Stimulated activated CD4-positive, alpha-beta T cell treated with anti-CD3 and anti-CD28 coated beads, Interleukin-2, amount 100 ng/mL, for 24 hours (primary cell): ENCODE measurements at regions not wholly inside any gene's neighbourhood (a gene's known extent, or its start where the extent isn't known, plus 50 kb on each side); places are given as distances from the start of the nearest gene placed in this dataset.
A peak's percentile ranks its signal among the peaks of the same experiment; 100 is the strongest.
"Not testable (repeated sequence)": the region's sequence is repeated elsewhere in the genome, so short reads cannot be mapped to it uniquely, and the experiment has no call there.

Experiments
- DNase-seq, 2 donors: peaks; one replicate each; pipeline ENCODE4 v3.0.0-alpha.2; 2020

GRCh38 chr2:138403431-138403927 is 98.1 kb upstream of the SPOPL start:
- no peak for DNase-seq

GRCh38 chr2:138414014-138414413 is 87.6 kb upstream of the SPOPL start:
- no peak for DNase-seq

- no peak for DNase-seq
Measured at GRCh38 chr2:138415985-138416384, 85.6 kb upstream of the SPOPL start.

GRCh38 chr2:138418453-138418852 is 83.1 kb upstream of the SPOPL start:
- no peak for DNase-seq

GRCh38 chr2:138421315-138421970 is 80.1 kb upstream of the SPOPL start:
- DNase-seq, result no peak

GRCh38 chr2:138421971-138422335 is 79.6 kb upstream of the SPOPL start:
- DNase-seq, result no peak

- no peak for DNase-seq
Measured at GRCh38 chr2:138423198-138423597, 78.4 kb upstream of the SPOPL start.

GRCh38 chr2:138423745-138424144 is 77.8 kb upstream of the SPOPL start:
- no peak for DNase-seq

GRCh38 chr2:138424436-138425140 is 77.0 kb upstream of the SPOPL start:
- DNase-seq, result no peak

- DNase-seq, result not testable (repeated sequence)
Measured at GRCh38 chr2:138426116-138426515, 75.5 kb upstream of the SPOPL start.

GRCh38 chr2:138428710-138429440 is 72.7 kb upstream of the SPOPL start:
- DNase-seq, result no peak

- no peak for DNase-seq
Measured at GRCh38 chr2:138430181-138430580, 71.4 kb upstream of the SPOPL start.

GRCh38 chr2:138432971-138433370 is 68.6 kb upstream of the SPOPL start:
- peak in 1 of 2 donors; percentile 1 for DNase-seq

GRCh38 chr2:138433995-138434951 is 67.3 kb upstream of the SPOPL start:
- DNase-seq, result no peak

GRCh38 chr2:138435701-138436100 is 65.9 kb upstream of the SPOPL start:
- no peak for DNase-seq

- DNase-seq, result no peak
Measured at GRCh38 chr2:138439733-138440132, 61.8 kb upstream of the SPOPL start.

GRCh38 chr2:138440759-138441158 is 60.8 kb upstream of the SPOPL start:
- DNase-seq, result no peak

- DNase-seq, result no peak
Measured at GRCh38 chr2:138441916-138442315, 59.7 kb upstream of the SPOPL start.

- no peak for DNase-seq
Measured at GRCh38 chr2:138444411-138444810, 57.2 kb upstream of the SPOPL start.

- DNase-seq, result no peak
Measured at GRCh38 chr2:138445227-138445626, 56.3 kb upstream of the SPOPL start.

- no peak for DNase-seq
Measured at GRCh38 chr2:138446043-138446442, 55.5 kb upstream of the SPOPL start.

GRCh38 chr2:138447889-138448570 is 53.5 kb upstream of the SPOPL start:
- DNase-seq, result no peak
